GM23248 (cell line): ENCODE measurements at regions not wholly inside any gene's neighbourhood (a gene's known extent, or its start where the extent isn't known, plus 50 kb on each side); places are given as distances from the start of the nearest gene placed in this dataset.

Experiments used
- DNase-seq: peaks from one replicate; pipeline ENCODE4 v3.0.0-alpha.2; 2015
- H2AFZ ChIP-seq: fragments of 200-600 bp; sonication (generic); 2 replicates; pipeline ENCODE4 v1.6.1; 2016; ENCODE audit warnings: antibody characterized with exemption
- H3F3A ChIP-seq: fragments of 200-600 bp; sonication (generic); 2 replicates; pipeline ENCODE4 v1.6.1; 2016; ENCODE audit warnings: mild to moderate bottlenecking, antibody characterized with exemption, mixed run types; ENCODE audit not compliant: insufficient read depth
- H3K27ac ChIP-seq: fragments of 200-600 bp; sonication (generic); 2 replicates; pipeline ENCODE4 v1.5.1; 2016; ENCODE audit warnings: mild to moderate bottlenecking
- H3K27me3 ChIP-seq: fragments of 200-600 bp; sonication (generic); replicated peaks from 2 replicates; pipeline ENCODE4 v1.6.1; 2016; ENCODE audit warnings: mild to moderate bottlenecking; ENCODE audit not compliant: insufficient read depth
- H3K36me3 ChIP-seq: fragments of 200-600 bp; sonication (generic); 2 replicates; pipeline ENCODE4 v1.6.1; 2016; ENCODE audit warnings: low read depth, mild to moderate bottlenecking
- H3K4me1 ChIP-seq: fragments of 200-600 bp; sonication (generic); 2 replicates; pipeline ENCODE4 v1.6.1; 2016; ENCODE audit warnings: mild to moderate bottlenecking; ENCODE audit not compliant: insufficient read depth
- H3K4me2 ChIP-seq: fragments of 200-600 bp; sonication (generic); one replicate; pipeline ENCODE4 v1.6.1; 2016; ENCODE audit warnings: mild to moderate bottlenecking; ENCODE audit not compliant: unreplicated experiment
- H3K4me3 ChIP-seq: fragments of 200-600 bp; sonication (generic); 2 replicates; pipeline ENCODE4 v1.5.1; 2016; ENCODE audit warnings: mild to moderate bottlenecking
- H3K79me2 ChIP-seq: fragments of 200-600 bp; sonication (generic); 2 replicates; pipeline ENCODE4 v1.6.1; 2016; ENCODE audit warnings: mild to moderate bottlenecking; ENCODE audit not compliant: insufficient read depth
- H3K9ac ChIP-seq: fragments of 200-600 bp; sonication (generic); 2 replicates; pipeline ENCODE4 v1.6.1; 2016; ENCODE audit warnings: mild to moderate bottlenecking
- H3K9me2 ChIP-seq: fragments of 200-600 bp; sonication (generic); 2 replicates; pipeline ENCODE4 v1.6.1; 2016; ENCODE audit warnings: mixed run types, mild to moderate bottlenecking, moderate library complexity; ENCODE audit not compliant: insufficient read depth
- H3K9me3 ChIP-seq: fragments of 200-600 bp; sonication (generic); one replicate; pipeline ENCODE4 v1.6.1; 2017; ENCODE audit warnings: low read depth
- H4K20me1 ChIP-seq: fragments of 200-600 bp; sonication (generic); 2 replicates; pipeline ENCODE4 v1.6.0; 2016; ENCODE audit not compliant: insufficient read depth
- EZH2 ChIP-seq: fragments of 200-600 bp; sonication (generic); IDR thresholded peaks from 2 replicates; pipeline ENCODE4 v1.6.1; 2018; ENCODE audit warnings: antibody characterized with exemption, mild to moderate bottlenecking; ENCODE audit not compliant: insufficient read depth, poor library complexity, severe bottlenecking
- EZH2phosphoT487 ChIP-seq: fragments of 200-600 bp; sonication (generic); IDR thresholded peaks from 2 replicates; pipeline ENCODE4 v1.6.1; 2018; ENCODE audit warnings: antibody characterized with exemption, moderate library complexity, mild to moderate bottlenecking, low read depth; ENCODE audit not compliant: insufficient read depth
- WGBS, 2 experiments: methylation state at CpG; one replicate each; pipeline ENCODE4 v1.1.6; 2015 to 2017; ENCODE audit warnings: low lambda C conversion rate in 2 of 2, low coverage in 1 of 2; ENCODE audit errors: missing lambda C conversion rate in 2 of 2; 5-methylcytosine and 5-hydroxymethylcytosine counted together
- in situ Hi-C: fragments of 300-500 bp; cut with MboI; formaldehyde crosslinking; loops from 2 replicates; pipeline ENCODE4 v1.15.0; 2020

DNA sequence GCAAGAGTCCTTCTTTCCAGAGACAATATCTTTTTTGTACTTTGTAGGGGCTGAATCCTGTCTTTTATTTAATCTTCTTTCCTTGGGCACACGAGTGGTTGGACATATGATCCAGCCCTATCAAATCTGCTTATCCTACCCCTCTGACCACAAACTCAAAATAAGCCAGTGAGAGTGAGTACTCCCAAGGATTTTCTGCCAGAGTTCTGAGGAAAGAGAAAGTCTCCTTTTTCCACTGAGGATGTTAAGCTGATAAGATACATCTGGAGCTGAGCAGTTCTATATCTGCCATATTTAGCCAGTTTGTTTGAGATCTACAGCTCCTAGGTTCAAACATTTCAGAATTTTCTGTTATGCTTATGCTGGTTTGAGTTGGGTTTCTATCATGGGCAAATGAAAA lies 134.8 kb upstream of the NWD2 start:
- no peak overlapping the region for H3K27ac ChIP-seq
- H4K20me1 ChIP-seq, result no peaks in the 10 kb centered on the region
- H3K27me3 ChIP-seq, result no peaks in the 10 kb centered on the region
- in situ Hi-C loops, result no loop called here
- H3K79me2 ChIP-seq, result no peaks in the 10 kb centered on the region
- DNase-seq, result no peak
- no peak overlapping the region for H3K4me3 ChIP-seq
- no peaks in the 10 kb centered on the region for H3K4me1 ChIP-seq
- 0 to 5% methylated on average over 1 of the region's 1 CpG for WGBS, 2 experiments
- no peaks in the 10 kb centered on the region for H3F3A ChIP-seq
- no peak overlapping the region for H2AFZ ChIP-seq
- no peaks in the 10 kb centered on the region for H3K36me3 ChIP-seq
- no peaks in the 10 kb centered on the region for H3K9me3 ChIP-seq
- H3K9me2 ChIP-seq, result no peaks in the 10 kb centered on the region
- H3K4me2 ChIP-seq, result no peak overlapping the region
- TF ChIP-seq EZH2phosphoT487, result no peak
- TF ChIP-seq EZH2, result no peak
- no peak overlapping the region for H3K9ac ChIP-seq

DNA sequence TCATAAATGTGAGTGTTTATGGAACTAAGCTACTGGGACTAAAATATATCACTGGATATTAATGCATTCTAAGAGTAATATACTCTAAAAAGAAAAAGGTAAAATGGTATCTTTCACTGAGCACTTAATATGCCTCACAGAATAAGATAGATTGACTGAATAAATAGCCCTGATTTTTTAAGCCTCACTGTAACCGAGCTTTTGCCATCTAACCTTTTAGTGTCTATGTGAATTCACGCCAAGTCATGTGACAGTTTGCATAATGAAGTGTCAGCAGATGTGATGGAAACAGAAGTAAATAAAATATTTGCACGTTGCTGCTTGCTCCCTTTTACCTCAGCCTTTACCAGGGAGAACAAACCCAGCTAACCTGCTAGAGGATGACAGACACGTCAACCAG lies 119.7 kb upstream of the NWD2 start:
- DNase-seq, result no peak
- Histone ChIP-seq H3K4me3 (no peak overlapping the region), H4K20me1 (no peaks in the 10 kb centered on the region), H3K27me3 (no peaks in the 10 kb centered on the region), H3K9ac (no peak overlapping the region), H2AFZ (no peak overlapping the region), H3K9me3 (peaks cover 3% of the 10 kb centered on the region), H3K4me2 (no peak overlapping the region), H3F3A (no peaks in the 10 kb centered on the region), H3K4me1 (no peaks in the 10 kb centered on the region), H3K36me3 (no peaks in the 10 kb centered on the region), H3K27ac (no peak overlapping the region), H3K9me2 (no peaks in the 10 kb centered on the region), H3K79me2 (no peaks in the 10 kb centered on the region)
- no peak for TF ChIP-seq EZH2phosphoT487
- TF ChIP-seq EZH2, result no peak
- 17 to 22% methylated on average over 4 of the region's 4 CpGs for WGBS, 2 experiments
- in situ Hi-C loops, result no loop called here

DNA sequence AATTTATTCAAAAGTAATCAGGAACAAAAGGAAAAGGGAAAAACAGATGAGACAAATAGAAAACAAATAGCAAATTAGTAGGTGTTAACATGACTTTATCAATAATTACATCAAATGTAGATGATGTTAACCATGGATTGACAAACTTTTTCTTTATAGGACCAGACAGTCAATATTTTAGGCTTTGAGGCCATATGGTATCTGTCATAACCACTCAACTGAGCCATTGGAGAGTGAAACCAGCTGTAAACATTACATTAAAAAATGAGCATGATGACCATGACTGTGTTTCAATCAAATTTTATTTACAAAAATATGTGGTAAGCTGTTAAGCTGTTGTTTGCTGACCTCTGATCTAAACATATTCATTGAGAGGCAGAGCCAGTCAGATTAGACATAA lies 118.5 kb upstream of the NWD2 start:
- H3K4me3 ChIP-seq, result no peak overlapping the region
- no peaks in the 10 kb centered on the region for H3K79me2 ChIP-seq
- no peaks in the 10 kb centered on the region for H3K36me3 ChIP-seq
- H3K9ac ChIP-seq, result no peak overlapping the region
- H3K4me1 ChIP-seq, result no peaks in the 10 kb centered on the region
- H3K9me3 ChIP-seq, result peaks cover 3% of the 10 kb centered on the region
- in situ Hi-C loops, result no loop called here
- no peaks in the 10 kb centered on the region for H3K9me2 ChIP-seq
- DNase-seq, result no peak
- no peak for TF ChIP-seq EZH2
- TF ChIP-seq EZH2phosphoT487, result no peak
- no peaks in the 10 kb centered on the region for H3F3A ChIP-seq
- H4K20me1 ChIP-seq, result no peaks in the 10 kb centered on the region
- H3K27ac ChIP-seq, result no peak overlapping the region
- no peak overlapping the region for H3K4me2 ChIP-seq
- H2AFZ ChIP-seq, result no peak overlapping the region
- no peaks in the 10 kb centered on the region for H3K27me3 ChIP-seq

DNA sequence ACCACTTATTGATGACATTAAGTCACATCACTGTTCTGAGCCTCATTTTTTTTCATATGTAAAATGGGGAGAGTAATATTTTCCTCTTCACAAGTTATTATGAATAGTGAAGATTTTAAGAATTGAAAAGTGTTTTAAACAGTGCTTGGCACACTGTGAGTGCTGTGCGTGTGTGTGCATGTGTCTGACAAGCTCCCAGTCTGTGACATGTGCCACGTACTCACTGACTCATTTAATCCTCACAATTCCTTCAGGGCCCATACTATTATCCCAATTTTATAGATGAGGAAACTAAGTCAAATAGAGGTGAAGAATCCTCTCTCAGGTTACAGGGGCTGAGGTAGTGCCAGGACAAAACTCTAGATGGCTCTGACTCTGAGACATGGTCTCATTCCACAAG lies 114.1 kb upstream of the NWD2 start:
- DNase-seq, result no peak
- no peak overlapping the region for H3K4me2 ChIP-seq
- WGBS, 2 experiments, result 20 to 35% methylated on average over 2 of the region's 2 CpGs
- H3K9me3 ChIP-seq, result no peaks in the 10 kb centered on the region
- H3K4me1 ChIP-seq, result no peaks in the 10 kb centered on the region
- H3K36me3 ChIP-seq, result no peaks in the 10 kb centered on the region
- no peak overlapping the region for H3K27ac ChIP-seq
- no peaks in the 10 kb centered on the region for H3F3A ChIP-seq
- H3K4me3 ChIP-seq, result no peak overlapping the region
- no peaks in the 10 kb centered on the region for H3K27me3 ChIP-seq
- in situ Hi-C loops, result no loop called here
- no peaks in the 10 kb centered on the region for H3K9me2 ChIP-seq
- H2AFZ ChIP-seq, result no peak overlapping the region
- no peak for TF ChIP-seq EZH2phosphoT487
- TF ChIP-seq EZH2, result no peak
- no peaks in the 10 kb centered on the region for H3K79me2 ChIP-seq
- no peaks in the 10 kb centered on the region for H4K20me1 ChIP-seq
- H3K9ac ChIP-seq, result no peak overlapping the region

DNA sequence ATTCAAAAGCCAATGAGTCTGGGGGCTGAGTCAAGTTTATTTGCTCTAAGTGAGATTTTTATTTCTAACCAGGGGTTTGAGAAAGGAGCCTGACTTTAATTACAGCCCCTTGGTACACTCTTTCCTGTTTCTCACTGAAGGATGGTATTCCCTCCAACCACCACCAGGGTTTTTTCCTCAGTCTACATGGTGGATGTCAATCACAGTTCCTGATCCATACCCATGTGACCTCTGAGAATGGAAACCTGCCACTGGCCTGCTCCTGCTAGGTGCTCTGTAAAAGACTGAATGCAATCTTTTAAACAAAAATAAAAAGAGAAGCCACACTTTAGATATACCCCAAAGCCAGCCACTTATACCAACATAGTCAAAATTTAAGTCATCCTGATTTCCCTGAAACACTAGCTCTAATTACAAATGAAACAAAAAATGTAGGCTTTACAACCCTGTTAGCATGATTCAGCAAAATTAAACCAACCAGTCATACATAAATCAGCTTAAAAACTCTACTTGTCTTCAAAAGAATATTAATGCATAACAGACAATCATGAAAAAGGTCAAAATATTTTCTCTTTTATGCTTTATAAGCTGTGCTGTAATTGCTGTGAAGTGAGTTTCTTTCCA lies 112.1 kb upstream of the NWD2 start:
- in situ Hi-C loops, result no loop called here
- no peak for DNase-seq
- no peaks in the 10 kb centered on the region for H3K79me2 ChIP-seq
- no peak overlapping the region for H3K4me3 ChIP-seq
- H3K9ac ChIP-seq, result no peak overlapping the region
- H3K27me3 ChIP-seq, result no peaks in the 10 kb centered on the region
- no peak for TF ChIP-seq EZH2
- TF ChIP-seq EZH2phosphoT487, result no peak
- H3F3A ChIP-seq, result no peaks in the 10 kb centered on the region
- no peak overlapping the region for H2AFZ ChIP-seq
- H3K36me3 ChIP-seq, result no peaks in the 10 kb centered on the region
- no peak overlapping the region for H3K27ac ChIP-seq
- H3K9me2 ChIP-seq, result no peaks in the 10 kb centered on the region
- H4K20me1 ChIP-seq, result no peaks in the 10 kb centered on the region
- H3K4me2 ChIP-seq, result no peak overlapping the region
- H3K4me1 ChIP-seq, result no peaks in the 10 kb centered on the region
- no peaks in the 10 kb centered on the region for H3K9me3 ChIP-seq
